ENCODE measurements at regions not wholly inside any gene's neighbourhood (a gene's known extent, or its start where the extent isn't known, plus 50 kb on each side); places are given as distances from the start of the nearest gene placed in this dataset.
"Not testable (repeated sequence)": the region's sequence is repeated elsewhere in the genome, so short reads cannot be mapped to it uniquely, and the experiment has no call there.

GRCh38 chr21:15978215-15978738 lies 248.5 kb downstream of the USP25 start:
- no peak overlapping the region for H3K4me3 ChIP-seq (ENCODE audit: low read depth in 1 of 2, low read length in 2 of 2)
- no peak overlapping the region for H3K27ac ChIP-seq (ENCODE audit: low read length)
- no peaks in the 10 kb centered on the region for H3K9me3 ChIP-seq (ENCODE audit: control insufficient read depth in 1 of 2, low read length in 2 of 2)
- peaks cover 0 to 4% of the 10 kb centered on the region in 2 donors for H3K4me1 ChIP-seq (ENCODE audit: control insufficient read depth in 1 of 2, insufficient read depth in 2 of 2, low read length in 2 of 2)
- H3K36me3 ChIP-seq (ENCODE audit: control insufficient read depth in 1 of 2, insufficient read depth in 2 of 2, low read length in 2 of 2), result no peaks in the 10 kb centered on the region
- no peaks in the 10 kb centered on the region for H3K27me3 ChIP-seq (ENCODE audit: low read depth, low read length)

- not testable (repeated sequence) for H3K9me3 ChIP-seq (ENCODE audit: control insufficient read depth in 1 of 2, low read length in 2 of 2); H3K4me1 ChIP-seq (ENCODE audit: control insufficient read depth in 1 of 2, insufficient read depth in 2 of 2, low read length in 2 of 2); H3K27me3 ChIP-seq (ENCODE audit: low read depth, low read length); H3K36me3 ChIP-seq (ENCODE audit: control insufficient read depth in 1 of 2, insufficient read depth in 2 of 2, low read length in 2 of 2); H3K4me3 ChIP-seq (ENCODE audit: low read depth in 1 of 2, low read length in 2 of 2); H3K27ac ChIP-seq (ENCODE audit: low read length)
Observed at GRCh38 chr21:15979493-15979892, 249.7 kb downstream of the USP25 start.

GRCh38 chr21:15986277-15986676 lies 256.5 kb downstream of the USP25 start:
- Histone ChIP-seq H3K27me3 (ENCODE audit: low read depth, low read length) (no peaks in the 10 kb centered on the region), H3K4me3 (ENCODE audit: low read depth in 1 of 2, low read length in 2 of 2) (no peak overlapping the region), H3K4me1 (ENCODE audit: control insufficient read depth in 1 of 2, insufficient read depth in 2 of 2, low read length in 2 of 2) (no peaks in the 10 kb centered on the region), H3K27ac (ENCODE audit: low read length) (no peak overlapping the region), H3K9me3 (ENCODE audit: control insufficient read depth in 1 of 2, low read length in 2 of 2) (no peaks in the 10 kb centered on the region), H3K36me3 (ENCODE audit: control insufficient read depth in 1 of 2, insufficient read depth in 2 of 2, low read length in 2 of 2) (no peaks in the 10 kb centered on the region)

GRCh38 chr21:15992171-15992570 lies 262.4 kb downstream of the USP25 start:
- Histone ChIP-seq H3K27ac (ENCODE audit: low read length) (no peak overlapping the region), H3K4me3 (ENCODE audit: low read depth in 1 of 2, low read length in 2 of 2) (no peak overlapping the region), H3K36me3 (ENCODE audit: control insufficient read depth in 1 of 2, insufficient read depth in 2 of 2, low read length in 2 of 2) (no peaks in the 10 kb centered on the region), H3K9me3 (ENCODE audit: control insufficient read depth in 1 of 2, low read length in 2 of 2) (no peaks in the 10 kb centered on the region), H3K4me1 (ENCODE audit: control insufficient read depth in 1 of 2, insufficient read depth in 2 of 2, low read length in 2 of 2) (no peaks in the 10 kb centered on the region), H3K27me3 (ENCODE audit: low read depth, low read length) (no peaks in the 10 kb centered on the region)

GRCh38 chr21:15993951-15994350 lies 264.2 kb downstream of the USP25 start:
- H3K36me3 ChIP-seq (ENCODE audit: control insufficient read depth in 1 of 2, insufficient read depth in 2 of 2, low read length in 2 of 2), result no peaks in the 10 kb centered on the region
- no peaks in the 10 kb centered on the region for H3K27me3 ChIP-seq (ENCODE audit: low read depth, low read length)
- H3K27ac ChIP-seq (ENCODE audit: low read length), result no peak overlapping the region
- no peaks in the 10 kb centered on the region for H3K4me1 ChIP-seq (ENCODE audit: control insufficient read depth in 1 of 2, insufficient read depth in 2 of 2, low read length in 2 of 2)
- no peak overlapping the region for H3K4me3 ChIP-seq (ENCODE audit: low read depth in 1 of 2, low read length in 2 of 2)
- H3K9me3 ChIP-seq (ENCODE audit: control insufficient read depth in 1 of 2, low read length in 2 of 2), result no peaks in the 10 kb centered on the region

- Histone ChIP-seq H3K9me3 (ENCODE audit: control insufficient read depth in 1 of 2, low read length in 2 of 2) (no peaks in the 10 kb centered on the region), H3K27ac (ENCODE audit: low read length) (no peak overlapping the region), H3K4me1 (ENCODE audit: control insufficient read depth in 1 of 2, insufficient read depth in 2 of 2, low read length in 2 of 2) (no peaks in the 10 kb centered on the region), H3K4me3 (ENCODE audit: low read depth in 1 of 2, low read length in 2 of 2) (no peak overlapping the region), H3K36me3 (ENCODE audit: control insufficient read depth in 1 of 2, insufficient read depth in 2 of 2, low read length in 2 of 2) (no peaks in the 10 kb centered on the region), H3K27me3 (ENCODE audit: low read depth, low read length) (no peaks in the 10 kb centered on the region)
Observed at GRCh38 chr21:15999741-16000140, 270.0 kb downstream of the USP25 start.

- Histone ChIP-seq H3K4me1 (ENCODE audit: control insufficient read depth in 1 of 2, insufficient read depth in 2 of 2, low read length in 2 of 2) (no peaks in the 10 kb centered on the region), H3K9me3 (ENCODE audit: control insufficient read depth in 1 of 2, low read length in 2 of 2) (no peaks in the 10 kb centered on the region), H3K27me3 (ENCODE audit: low read depth, low read length) (no peaks in the 10 kb centered on the region), H3K4me3 (ENCODE audit: low read depth in 1 of 2, low read length in 2 of 2) (no peak overlapping the region), H3K36me3 (ENCODE audit: control insufficient read depth in 1 of 2, insufficient read depth in 2 of 2, low read length in 2 of 2) (no peaks in the 10 kb centered on the region), H3K27ac (ENCODE audit: low read length) (no peak overlapping the region)
Observed at GRCh38 chr21:16002874-16003466, 273.2 kb downstream of the USP25 start.

- no peaks in the 10 kb centered on the region for H3K9me3 ChIP-seq (ENCODE audit: control insufficient read depth in 1 of 2, low read length in 2 of 2)
- no peak overlapping the region for H3K27ac ChIP-seq (ENCODE audit: low read length)
- no peak overlapping the region for H3K4me3 ChIP-seq (ENCODE audit: low read depth in 1 of 2, low read length in 2 of 2)
Observed at GRCh38 chr21:16004086-16004485, 274.3 kb downstream of the USP25 start.

GRCh38 chr21:16004523-16004922 lies 274.7 kb downstream of the USP25 start:
- no peak overlapping the region for H3K4me3 ChIP-seq (ENCODE audit: low read depth in 1 of 2, low read length in 2 of 2)
- no peaks in the 10 kb centered on the region for H3K36me3 ChIP-seq (ENCODE audit: control insufficient read depth in 1 of 2, insufficient read depth in 2 of 2, low read length in 2 of 2)
- H3K27ac ChIP-seq (ENCODE audit: low read length), result no peak overlapping the region
- no peaks in the 10 kb centered on the region for H3K4me1 ChIP-seq (ENCODE audit: control insufficient read depth in 1 of 2, insufficient read depth in 2 of 2, low read length in 2 of 2)
- no peaks in the 10 kb centered on the region for H3K9me3 ChIP-seq (ENCODE audit: control insufficient read depth in 1 of 2, low read length in 2 of 2)
- H3K27me3 ChIP-seq (ENCODE audit: low read depth, low read length), result no peaks in the 10 kb centered on the region

More at GRCh38 chr21:16004086-16004485, 274.3 kb downstream of the USP25 start:
- Histone ChIP-seq H3K27me3 (ENCODE audit: low read depth, low read length) (no peaks in the 10 kb centered on the region), H3K4me1 (ENCODE audit: control insufficient read depth in 1 of 2, insufficient read depth in 2 of 2, low read length in 2 of 2) (no peaks in the 10 kb centered on the region), H3K36me3 (ENCODE audit: control insufficient read depth in 1 of 2, insufficient read depth in 2 of 2, low read length in 2 of 2) (no peaks in the 10 kb centered on the region)

- H3K9me3 ChIP-seq (ENCODE audit: control insufficient read depth in 1 of 2, low read length in 2 of 2), result peaks cover 3% of the 10 kb centered on the region in 2 donors
Observed at GRCh38 chr21:16005996-16006395, 276.2 kb downstream of the USP25 start.

GRCh38 chr21:16007943-16008342 lies 278.2 kb downstream of the USP25 start:
- Histone ChIP-seq H3K9me3 (ENCODE audit: control insufficient read depth in 1 of 2, low read length in 2 of 2) (peaks cover 3% of the 10 kb centered on the region in 2 donors), H3K4me1 (ENCODE audit: control insufficient read depth in 1 of 2, insufficient read depth in 2 of 2, low read length in 2 of 2) (no peaks in the 10 kb centered on the region), H3K4me3 (ENCODE audit: low read depth in 1 of 2, low read length in 2 of 2) (no peak overlapping the region), H3K27me3 (ENCODE audit: low read depth, low read length) (no peaks in the 10 kb centered on the region), H3K36me3 (ENCODE audit: control insufficient read depth in 1 of 2, insufficient read depth in 2 of 2, low read length in 2 of 2) (no peaks in the 10 kb centered on the region), H3K27ac (ENCODE audit: low read length) (no peak overlapping the region)

More at GRCh38 chr21:16005996-16006395, 276.2 kb downstream of the USP25 start:
- no peak overlapping the region for H3K27ac ChIP-seq (ENCODE audit: low read length)
- H3K4me3 ChIP-seq (ENCODE audit: low read depth in 1 of 2, low read length in 2 of 2), result no peak overlapping the region
- no peaks in the 10 kb centered on the region for H3K27me3 ChIP-seq (ENCODE audit: low read depth, low read length)
- H3K4me1 ChIP-seq (ENCODE audit: control insufficient read depth in 1 of 2, insufficient read depth in 2 of 2, low read length in 2 of 2), result no peaks in the 10 kb centered on the region
- H3K36me3 ChIP-seq (ENCODE audit: control insufficient read depth in 1 of 2, insufficient read depth in 2 of 2, low read length in 2 of 2), result no peaks in the 10 kb centered on the region

- H3K27me3 ChIP-seq (ENCODE audit: low read depth, low read length), result no peaks in the 10 kb centered on the region
- peaks cover 3% of the 10 kb centered on the region in 2 donors for H3K9me3 ChIP-seq (ENCODE audit: control insufficient read depth in 1 of 2, low read length in 2 of 2)
- no peaks in the 10 kb centered on the region for H3K4me1 ChIP-seq (ENCODE audit: control insufficient read depth in 1 of 2, insufficient read depth in 2 of 2, low read length in 2 of 2)
- H3K4me3 ChIP-seq (ENCODE audit: low read depth in 1 of 2, low read length in 2 of 2), result no peak overlapping the region
- H3K36me3 ChIP-seq (ENCODE audit: control insufficient read depth in 1 of 2, insufficient read depth in 2 of 2, low read length in 2 of 2), result no peaks in the 10 kb centered on the region
- H3K27ac ChIP-seq (ENCODE audit: low read length), result no peak overlapping the region
Observed at GRCh38 chr21:16011719-16012118, 281.9 kb downstream of the USP25 start.

Data from muscle layer of duodenum (tissue), 2 donors.